DND-41 (cell line): ENCODE measurements at regions not wholly inside any gene's neighbourhood (a gene's known extent, or its start where the extent isn't known, plus 50 kb on each side); places are given as distances from the start of the nearest gene placed in this dataset.
"Not testable (repeated sequence)": the region's sequence is repeated elsewhere in the genome, so short reads cannot be mapped to it uniquely, and the experiment has no call there.

ENCODE experiments used
- EZH2 ChIP-seq: IDR thresholded peaks from 3 replicates; pipeline ENCODE4 v1.6.1; 2012; ENCODE audit warnings: borderline replicate concordance, low read depth, mild to moderate bottlenecking, moderate library complexity, low read length, inconsistent platforms; ENCODE audit not compliant: severe bottlenecking
- TF ChIP-seq, protein P1 (sequence below): IDR thresholded peaks from 2 replicates; pipeline ENCODE4 v1.5.1; 2012; ENCODE audit warnings: borderline replicate concordance, low read length, moderate library complexity, mild to moderate bottlenecking; ENCODE audit not compliant: poor library complexity, severe bottlenecking; ENCODE audit errors: extremely low read depth

GRCh38 chr7:32759859-32760258 is 131.7 kb downstream of the KBTBD2 start:
- TF ChIP-seq, protein P1, sequence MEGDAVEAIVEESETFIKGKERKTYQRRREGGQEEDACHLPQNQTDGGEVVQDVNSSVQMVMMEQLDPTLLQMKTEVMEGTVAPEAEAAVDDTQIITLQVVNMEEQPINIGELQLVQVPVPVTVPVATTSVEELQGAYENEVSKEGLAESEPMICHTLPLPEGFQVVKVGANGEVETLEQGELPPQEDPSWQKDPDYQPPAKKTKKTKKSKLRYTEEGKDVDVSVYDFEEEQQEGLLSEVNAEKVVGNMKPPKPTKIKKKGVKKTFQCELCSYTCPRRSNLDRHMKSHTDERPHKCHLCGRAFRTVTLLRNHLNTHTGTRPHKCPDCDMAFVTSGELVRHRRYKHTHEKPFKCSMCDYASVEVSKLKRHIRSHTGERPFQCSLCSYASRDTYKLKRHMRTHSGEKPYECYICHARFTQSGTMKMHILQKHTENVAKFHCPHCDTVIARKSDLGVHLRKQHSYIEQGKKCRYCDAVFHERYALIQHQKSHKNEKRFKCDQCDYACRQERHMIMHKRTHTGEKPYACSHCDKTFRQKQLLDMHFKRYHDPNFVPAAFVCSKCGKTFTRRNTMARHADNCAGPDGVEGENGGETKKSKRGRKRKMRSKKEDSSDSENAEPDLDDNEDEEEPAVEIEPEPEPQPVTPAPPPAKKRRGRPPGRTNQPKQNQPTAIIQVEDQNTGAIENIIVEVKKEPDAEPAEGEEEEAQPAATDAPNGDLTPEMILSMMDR = not testable (repeated sequence)
- not testable (repeated sequence) for TF ChIP-seq EZH2
